WI38 (cell line): ENCODE measurements at regions not wholly inside any gene's neighbourhood (a gene's known extent, or its start where the extent isn't known, plus 50 kb on each side); places are given as distances from the start of the nearest gene placed in this dataset.

ENCODE experiments used
- H3K4me3 ChIP-seq: 2 replicates; pipeline ENCODE4 v1.5.1; 2011; ENCODE audit warnings: low read depth, mild to moderate bottlenecking, control low read depth, low read length
- TF ChIP-seq, protein P1 (sequence below): IDR thresholded peaks from 2 replicates; pipeline ENCODE4 v1.5.1; 2012; ENCODE audit warnings: low read depth, mild to moderate bottlenecking, control low read depth, low read length

DNA sequence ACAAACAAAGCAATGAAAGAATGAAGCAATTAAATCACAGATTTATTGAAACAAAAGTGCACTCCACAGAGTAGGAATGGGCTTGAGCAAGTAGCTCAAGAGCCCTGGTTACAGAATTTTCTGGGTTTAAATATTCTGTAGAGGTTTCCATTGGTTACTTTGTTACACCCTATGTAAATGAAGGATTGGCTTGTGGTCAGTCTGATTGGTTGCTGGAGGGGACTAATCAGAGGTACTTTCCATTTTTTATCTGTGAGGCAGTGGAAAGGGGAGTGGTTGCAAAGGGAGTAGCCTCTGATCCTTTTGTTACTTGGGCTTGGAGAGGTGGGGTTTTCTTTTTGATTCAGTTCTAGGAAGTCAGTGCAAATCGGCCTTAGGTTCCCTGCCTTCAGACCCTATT is 253.3 kb downstream of the ARL6IP6 start:
- TF ChIP-seq, protein P1, sequence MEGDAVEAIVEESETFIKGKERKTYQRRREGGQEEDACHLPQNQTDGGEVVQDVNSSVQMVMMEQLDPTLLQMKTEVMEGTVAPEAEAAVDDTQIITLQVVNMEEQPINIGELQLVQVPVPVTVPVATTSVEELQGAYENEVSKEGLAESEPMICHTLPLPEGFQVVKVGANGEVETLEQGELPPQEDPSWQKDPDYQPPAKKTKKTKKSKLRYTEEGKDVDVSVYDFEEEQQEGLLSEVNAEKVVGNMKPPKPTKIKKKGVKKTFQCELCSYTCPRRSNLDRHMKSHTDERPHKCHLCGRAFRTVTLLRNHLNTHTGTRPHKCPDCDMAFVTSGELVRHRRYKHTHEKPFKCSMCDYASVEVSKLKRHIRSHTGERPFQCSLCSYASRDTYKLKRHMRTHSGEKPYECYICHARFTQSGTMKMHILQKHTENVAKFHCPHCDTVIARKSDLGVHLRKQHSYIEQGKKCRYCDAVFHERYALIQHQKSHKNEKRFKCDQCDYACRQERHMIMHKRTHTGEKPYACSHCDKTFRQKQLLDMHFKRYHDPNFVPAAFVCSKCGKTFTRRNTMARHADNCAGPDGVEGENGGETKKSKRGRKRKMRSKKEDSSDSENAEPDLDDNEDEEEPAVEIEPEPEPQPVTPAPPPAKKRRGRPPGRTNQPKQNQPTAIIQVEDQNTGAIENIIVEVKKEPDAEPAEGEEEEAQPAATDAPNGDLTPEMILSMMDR: no peak
- no peak overlapping the region for H3K4me3 ChIP-seq

DNA sequence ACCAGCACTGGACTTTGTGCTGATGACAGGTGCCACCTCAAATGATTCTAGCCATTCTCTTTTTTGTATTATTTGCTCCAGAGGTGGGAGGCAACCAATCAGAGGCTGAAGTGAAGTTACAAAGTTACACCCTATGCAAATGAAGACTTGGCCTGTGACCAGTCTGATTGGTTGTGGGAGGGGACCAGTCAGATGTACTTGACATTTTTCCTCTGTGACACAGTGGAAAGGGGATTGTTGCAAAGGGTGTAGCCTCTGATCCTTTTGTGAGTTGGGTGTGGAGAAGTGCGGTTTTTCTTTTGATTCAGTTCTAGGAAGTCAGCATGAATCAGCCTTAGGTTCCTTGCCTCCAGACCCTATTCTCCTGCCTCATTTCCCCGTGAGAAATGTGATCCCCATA is 244.0 kb downstream of the ARL6IP6 start:
- TF ChIP-seq, protein P1: no peak
- no peak overlapping the region for H3K4me3 ChIP-seq

DNA sequence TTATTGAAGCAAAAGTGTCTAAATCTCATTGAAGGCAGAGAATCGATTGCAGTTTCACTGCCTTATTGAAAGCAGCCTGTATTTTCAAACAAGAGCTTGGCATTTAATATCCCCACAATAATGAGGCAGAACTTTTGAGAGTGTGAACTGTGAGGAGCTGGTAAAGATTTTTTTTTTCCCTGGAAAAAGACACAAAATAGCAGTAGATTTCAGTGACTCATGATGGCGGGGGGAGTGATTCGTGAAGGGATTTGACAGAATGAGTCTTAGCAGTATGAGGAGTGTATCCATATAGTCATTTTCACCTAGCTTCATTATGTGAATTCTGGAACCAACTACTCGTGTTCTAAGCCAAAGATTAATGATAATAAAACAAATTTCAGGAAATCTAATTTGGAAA is 242.9 kb downstream of the ARL6IP6 start:
- no peak overlapping the region for H3K4me3 ChIP-seq
- TF ChIP-seq, protein P1: no peak

- TF ChIP-seq, protein P1: no peak
- no peak overlapping the region for H3K4me3 ChIP-seq
These were observed 231.7 kb downstream of the ARL6IP6 start for GRCh38 chr2:152950126-152950525.

DNA sequence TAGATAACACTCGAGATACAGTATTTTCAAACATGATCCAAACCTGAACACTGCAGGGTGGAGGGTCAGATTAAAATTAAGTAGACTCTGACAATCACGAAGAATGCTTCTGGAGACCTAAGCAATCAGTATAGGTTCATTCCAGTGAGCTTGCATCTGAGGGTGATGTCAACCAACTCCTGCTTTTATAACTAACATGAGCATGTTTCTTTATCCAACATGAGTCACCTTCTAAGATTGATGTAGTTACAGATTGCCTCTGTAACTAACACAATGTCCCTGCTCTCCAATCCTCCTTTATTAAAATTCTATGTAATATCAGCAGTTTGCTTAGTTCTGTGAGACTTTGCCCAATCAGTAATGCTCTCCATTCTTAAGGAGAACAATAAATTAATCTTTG is 225.7 kb downstream of the ARL6IP6 start:
- TF ChIP-seq, protein P1: no peak
- no peak overlapping the region for H3K4me3 ChIP-seq

GRCh38 chr2:152942940-152943440 is 224.6 kb downstream of the ARL6IP6 start:
- TF ChIP-seq, protein P1: no peak

GRCh38 chr2:152930501-152930900 is 212.1 kb downstream of the ARL6IP6 start:
- no peak overlapping the region for H3K4me3 ChIP-seq
- TF ChIP-seq, protein P1: no peak

More at GRCh38 chr2:152942940-152943440, 224.6 kb downstream of the ARL6IP6 start:
- no peak overlapping the region for H3K4me3 ChIP-seq
